PFSK-1 (cell line): ENCODE measurements at regions not wholly inside any gene's neighbourhood (a gene's known extent, or its start where the extent isn't known, plus 50 kb on each side); places are given as distances from the start of the nearest gene placed in this dataset.

Source experiments
- FOXP2 ChIP-seq: optimal IDR thresholded peaks from 2 replicates; pipeline ENCODE3; 2011; ENCODE audit warnings: borderline replicate concordance, control low read depth, inconsistent platforms; ENCODE audit not compliant: insufficient read depth; ENCODE audit errors: extremely low read length, extremely low read depth
- POLR2AphosphoS5 ChIP-seq: IDR thresholded peaks from 2 replicates; pipeline ENCODE4 v1.6.1; 2012; ENCODE audit warnings: low read depth, mild to moderate bottlenecking, control low read depth, low read length, moderate library complexity
- SIN3A ChIP-seq: IDR thresholded peaks from 2 replicates; pipeline ENCODE4 v1.6.1; 2012; ENCODE audit warnings: mild to moderate bottlenecking, low read length, moderate library complexity, borderline replicate concordance; ENCODE audit not compliant: insufficient read depth
- TAF1 ChIP-seq: IDR thresholded peaks from 2 replicates; pipeline ENCODE4 v1.6.1; 2012; ENCODE audit warnings: low read length, control low read depth, borderline replicate concordance; ENCODE audit not compliant: insufficient read depth
- TF ChIP-seq, protein P1 (sequence below), 2 experiments: IDR thresholded peaks; 2 replicates each; pipeline versions ENCODE4 v1.6.1 to v1.8.0; 2011 to 2012; ENCODE audit warnings: low read depth in 2 of 2, low read length in 2 of 2, control low read depth in 1 of 2, inconsistent platforms in 1 of 2, mild to moderate bottlenecking in 1 of 2, moderate library complexity in 1 of 2; ENCODE audit not compliant: insufficient read depth in 1 of 2

DNA sequence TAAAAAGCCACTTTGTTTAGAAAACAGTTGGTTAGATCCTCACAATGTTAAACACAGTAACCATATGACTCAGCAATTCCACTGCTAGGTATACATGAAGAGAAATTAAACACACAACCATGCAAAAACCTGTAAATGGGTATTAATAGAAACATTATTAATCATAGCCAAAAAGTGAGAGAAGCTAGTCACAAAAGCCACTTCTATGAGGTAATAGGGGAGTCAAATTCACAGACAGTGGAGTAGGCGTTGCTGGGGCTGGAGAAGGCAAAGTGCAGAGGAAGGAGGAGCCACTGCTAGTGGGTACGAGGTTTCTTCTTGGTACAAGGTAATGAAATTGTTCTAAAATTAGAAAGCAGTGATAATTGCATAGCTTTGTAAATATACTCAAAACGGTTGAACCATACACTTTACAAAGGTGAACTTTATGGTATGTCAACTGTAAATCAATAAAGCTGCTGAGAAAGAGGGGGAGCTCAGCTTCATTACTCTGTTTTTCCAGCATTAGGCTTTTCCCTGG, 364.4 kb downstream of the GADD45G start:
- TF ChIP-seq SIN3A (no peak), POLR2AphosphoS5 (no peak), TAF1 (no peak), FOXP2 (no peak)
- TF ChIP-seq, protein P1, sequence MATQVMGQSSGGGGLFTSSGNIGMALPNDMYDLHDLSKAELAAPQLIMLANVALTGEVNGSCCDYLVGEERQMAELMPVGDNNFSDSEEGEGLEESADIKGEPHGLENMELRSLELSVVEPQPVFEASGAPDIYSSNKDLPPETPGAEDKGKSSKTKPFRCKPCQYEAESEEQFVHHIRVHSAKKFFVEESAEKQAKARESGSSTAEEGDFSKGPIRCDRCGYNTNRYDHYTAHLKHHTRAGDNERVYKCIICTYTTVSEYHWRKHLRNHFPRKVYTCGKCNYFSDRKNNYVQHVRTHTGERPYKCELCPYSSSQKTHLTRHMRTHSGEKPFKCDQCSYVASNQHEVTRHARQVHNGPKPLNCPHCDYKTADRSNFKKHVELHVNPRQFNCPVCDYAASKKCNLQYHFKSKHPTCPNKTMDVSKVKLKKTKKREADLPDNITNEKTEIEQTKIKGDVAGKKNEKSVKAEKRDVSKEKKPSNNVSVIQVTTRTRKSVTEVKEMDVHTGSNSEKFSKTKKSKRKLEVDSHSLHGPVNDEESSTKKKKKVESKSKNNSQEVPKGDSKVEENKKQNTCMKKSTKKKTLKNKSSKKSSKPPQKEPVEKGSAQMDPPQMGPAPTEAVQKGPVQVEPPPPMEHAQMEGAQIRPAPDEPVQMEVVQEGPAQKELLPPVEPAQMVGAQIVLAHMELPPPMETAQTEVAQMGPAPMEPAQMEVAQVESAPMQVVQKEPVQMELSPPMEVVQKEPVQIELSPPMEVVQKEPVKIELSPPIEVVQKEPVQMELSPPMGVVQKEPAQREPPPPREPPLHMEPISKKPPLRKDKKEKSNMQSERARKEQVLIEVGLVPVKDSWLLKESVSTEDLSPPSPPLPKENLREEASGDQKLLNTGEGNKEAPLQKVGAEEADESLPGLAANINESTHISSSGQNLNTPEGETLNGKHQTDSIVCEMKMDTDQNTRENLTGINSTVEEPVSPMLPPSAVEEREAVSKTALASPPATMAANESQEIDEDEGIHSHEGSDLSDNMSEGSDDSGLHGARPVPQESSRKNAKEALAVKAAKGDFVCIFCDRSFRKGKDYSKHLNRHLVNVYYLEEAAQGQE (IDR thresholded peaks at IDR 0.05; ENCODE audit: insufficient read depth in 1 of 2, low read depth in 2 of 2, low read length in 2 of 2), result no peak

DNA sequence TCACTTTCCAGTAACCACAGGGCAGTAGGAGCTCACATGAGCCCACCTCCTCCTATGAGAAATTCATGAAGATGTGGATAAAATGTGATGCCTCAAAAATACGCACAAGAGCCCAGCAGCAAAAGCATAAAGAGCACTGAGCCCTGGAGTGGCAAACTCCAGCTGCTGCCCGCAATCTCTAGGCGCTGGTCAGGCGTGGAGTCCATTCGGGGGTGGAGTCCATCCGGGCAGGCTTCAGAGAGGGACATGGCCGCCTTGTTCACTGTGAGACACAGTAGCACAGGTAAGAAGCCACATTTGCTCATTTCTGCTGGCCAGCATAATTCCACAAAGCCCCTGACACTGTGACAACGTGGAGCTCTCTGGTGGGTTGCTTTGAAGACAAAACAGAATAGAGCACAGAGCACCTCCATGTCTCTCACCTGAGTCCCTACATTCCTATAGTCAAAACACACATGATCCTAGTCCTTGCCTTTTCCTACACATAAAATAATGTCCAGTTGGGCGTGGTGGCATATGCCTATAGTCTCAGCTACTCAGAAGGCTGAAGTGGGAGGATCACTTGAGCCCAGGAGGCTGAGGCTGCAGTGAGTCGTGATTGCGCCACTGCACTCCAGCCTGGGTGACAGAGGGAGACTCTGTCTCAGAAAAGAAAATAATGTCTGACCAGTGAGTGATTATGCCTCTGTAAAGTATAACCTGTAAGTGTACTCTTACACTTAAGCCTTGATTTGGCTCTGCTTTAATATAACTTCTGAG, 365.2 kb downstream of the GADD45G start:
- TF ChIP-seq FOXP2, result no peak
- TF ChIP-seq, protein P1 (IDR thresholded peaks at IDR 0.05; ENCODE audit: insufficient read depth in 1 of 2, low read depth in 2 of 2, low read length in 2 of 2), result no peak
- no peak for TF ChIP-seq TAF1
- TF ChIP-seq SIN3A, result no peak
- TF ChIP-seq POLR2AphosphoS5, result no peak

DNA sequence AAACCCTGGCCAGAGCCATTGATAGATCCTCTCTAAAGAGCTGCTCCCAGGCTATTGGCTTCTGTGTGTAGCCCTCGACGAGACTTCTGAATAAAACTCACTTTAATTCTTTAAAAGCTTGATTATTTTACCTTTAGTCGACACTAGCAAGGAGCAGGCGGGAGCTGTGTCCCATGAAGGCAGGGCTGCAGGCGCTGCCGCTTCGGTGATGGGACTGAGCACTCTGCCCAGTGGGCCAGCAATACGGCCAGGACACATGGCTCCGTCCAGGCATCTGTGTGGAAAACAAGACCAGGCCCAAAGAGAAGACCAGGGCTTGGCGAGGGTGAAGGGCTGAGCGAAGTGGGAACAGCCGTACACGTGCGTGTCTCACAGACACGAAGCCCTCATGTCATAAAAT, 365.9 kb downstream of the GADD45G start:
- TF ChIP-seq, protein P1 (IDR thresholded peaks at IDR 0.05; ENCODE audit: insufficient read depth in 1 of 2, low read depth in 2 of 2, low read length in 2 of 2), result no peak

DNA sequence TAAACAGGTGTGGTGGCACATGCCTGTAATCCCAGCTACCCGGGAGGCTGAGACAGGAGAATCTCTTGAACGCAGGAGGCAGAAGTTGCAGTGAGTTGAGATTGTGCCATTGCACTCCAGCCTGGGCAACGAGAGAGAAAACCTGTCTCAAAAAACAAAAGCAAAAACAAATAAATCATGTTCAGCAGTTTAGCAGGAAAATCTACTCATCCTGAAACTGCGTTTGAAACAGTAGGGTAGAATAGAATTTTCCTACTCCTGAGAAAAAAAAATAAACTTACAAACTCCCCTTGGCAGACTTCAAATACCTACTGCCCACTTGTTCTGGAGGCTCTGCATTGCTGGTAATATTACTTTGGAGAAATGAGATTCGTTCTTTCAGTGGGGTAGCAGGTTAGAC, 367.7 kb downstream of the GADD45G start:
- TF ChIP-seq FOXP2, result no peak

DNA sequence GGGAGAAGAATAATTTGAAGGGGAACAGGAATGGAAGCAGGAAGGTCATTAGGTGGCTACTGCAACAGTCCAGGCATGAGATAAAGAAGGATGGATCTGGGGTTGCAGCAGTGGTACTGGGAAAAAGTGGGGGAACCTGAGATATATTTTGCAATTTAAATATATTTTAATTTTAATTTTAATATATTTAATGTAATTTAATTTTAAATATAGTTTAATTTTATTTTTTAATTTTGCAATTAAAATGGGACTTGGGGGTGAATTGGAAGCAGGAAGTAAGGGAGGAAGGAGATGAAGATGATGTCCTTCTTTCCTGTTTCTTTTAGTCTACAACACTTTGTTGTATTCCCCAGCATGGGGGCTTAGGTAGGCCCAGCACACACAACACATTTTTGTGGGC, 369.8 kb downstream of the GADD45G start:
- TF ChIP-seq SIN3A (no peak), FOXP2 (no peak), TAF1 (no peak)
- TF ChIP-seq, protein P1 (IDR thresholded peaks at IDR 0.05; ENCODE audit: insufficient read depth in 1 of 2, low read depth in 2 of 2, low read length in 2 of 2), result no peak
